ENCODE measurements at regions not wholly inside any gene's neighbourhood (a gene's known extent, or its start where the extent isn't known, plus 50 kb on each side); places are given as distances from the start of the nearest gene placed in this dataset.

DNA sequence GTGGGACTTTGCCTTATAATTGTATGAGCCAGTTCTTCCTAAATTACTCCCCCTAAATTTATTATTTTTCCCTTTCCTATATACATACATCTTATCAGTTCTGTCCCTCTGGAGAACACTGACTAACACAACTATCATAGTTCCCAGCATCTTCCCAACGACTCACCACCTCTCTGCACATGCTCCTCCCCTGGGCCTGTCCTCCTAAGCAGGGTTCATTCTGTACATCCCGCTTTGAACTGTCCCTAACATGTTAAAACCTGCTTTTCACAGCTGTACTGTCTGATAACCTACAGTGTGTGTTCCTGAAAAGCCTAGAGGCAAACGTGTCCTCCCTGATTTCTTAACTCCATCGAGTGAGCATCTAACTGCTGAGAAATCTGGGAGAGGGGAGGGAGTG, 141.7 kb downstream of the EFNB2 start:
- H4K20me1 ChIP-seq (ENCODE audit: control insufficient read depth, extremely low read depth, insufficient read depth, low read length) = no peaks in the 10 kb centered on the region
- H3K4me1 ChIP-seq (ENCODE audit: control insufficient read depth, extremely low read depth, insufficient read depth, low read length) = no peaks in the 10 kb centered on the region
- H3K27me3 ChIP-seq (ENCODE audit: control insufficient read depth, insufficient read depth, low read length) = no peaks in the 10 kb centered on the region
- H3K27ac ChIP-seq (ENCODE audit: insufficient read depth, low read length) = no peak overlapping the region
- H3K79me2 ChIP-seq (ENCODE audit: control insufficient read depth, insufficient read depth, low read length) = no peaks in the 10 kb centered on the region
- DNase-seq (ENCODE audit: low read depth in 2 of 2) = no peak
- no peak overlapping the region for H2AFZ ChIP-seq (ENCODE audit: low read length)
- no peaks in the 10 kb centered on the region for H3K36me3 ChIP-seq (ENCODE audit: control insufficient read depth, insufficient read depth, low read length)
- no peak overlapping the region for H3K4me3 ChIP-seq (replicated peaks in 1 of 4; ENCODE audit: control extremely low read depth in 1 of 4, insufficient read depth in 1 of 4, low read depth in 3 of 4, low read length in 4 of 4)
- H3K4me2 ChIP-seq (ENCODE audit: extremely low read depth, insufficient read depth, low read length) = no peak overlapping the region
- no peak overlapping the region for H3K9ac ChIP-seq (ENCODE audit: insufficient read depth, low read length)
- TF ChIP-seq EZH2 (IDR thresholded peaks at IDR 0.05; ENCODE audit: low read length, missing control alignments) = no peak
- no peak for TF ChIP-seq CTCF (conservative IDR thresholded peaks at IDR 0.05 in 1 of 2, IDR thresholded peaks at IDR 0.05 in 1 of 2; ENCODE audit: low read depth in 1 of 2, low read length in 2 of 2)
- H3K9me3 ChIP-seq (ENCODE audit: control insufficient read depth, insufficient read depth, low read depth, low read length) = no peaks in the 10 kb centered on the region

DNA sequence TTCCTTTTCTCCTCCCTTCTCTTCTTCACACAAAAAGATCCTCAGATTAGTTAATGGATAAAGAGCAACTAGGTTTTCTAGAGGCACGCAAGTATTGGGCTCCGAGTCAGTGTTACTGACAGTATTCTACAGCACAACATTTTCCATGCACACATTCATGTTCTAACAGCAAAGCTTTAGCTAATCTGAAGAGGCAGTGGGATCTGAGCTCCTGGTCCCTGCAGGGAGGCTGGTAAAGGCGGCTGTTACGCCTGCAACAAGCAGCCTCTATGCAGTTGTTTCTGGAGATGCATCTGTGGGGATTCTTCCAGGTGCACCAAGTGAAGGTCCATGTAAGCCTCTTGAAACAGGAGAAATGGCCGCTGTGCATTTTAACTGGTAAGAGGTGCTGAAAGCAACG, 143.8 kb downstream of the EFNB2 start:
- no peak overlapping the region for H3K9ac ChIP-seq (ENCODE audit: insufficient read depth, low read length)
- no peak overlapping the region for H3K27ac ChIP-seq (ENCODE audit: insufficient read depth, low read length)
- H3K36me3 ChIP-seq (ENCODE audit: control insufficient read depth, insufficient read depth, low read length) = no peaks in the 10 kb centered on the region
- no peaks in the 10 kb centered on the region for H3K79me2 ChIP-seq (ENCODE audit: control insufficient read depth, insufficient read depth, low read length)
- DNase-seq (ENCODE audit: low read depth in 2 of 2) = no peak
- no peaks in the 10 kb centered on the region for H3K4me1 ChIP-seq (ENCODE audit: control insufficient read depth, extremely low read depth, insufficient read depth, low read length)
- no peaks in the 10 kb centered on the region for H3K27me3 ChIP-seq (ENCODE audit: control insufficient read depth, insufficient read depth, low read length)
- no peak overlapping the region for H3K4me2 ChIP-seq (ENCODE audit: extremely low read depth, insufficient read depth, low read length)
- no peaks in the 10 kb centered on the region for H4K20me1 ChIP-seq (ENCODE audit: control insufficient read depth, extremely low read depth, insufficient read depth, low read length)
- no peaks in the 10 kb centered on the region for H3K9me3 ChIP-seq (ENCODE audit: control insufficient read depth, insufficient read depth, low read depth, low read length)
- no peak overlapping the region for H3K4me3 ChIP-seq (replicated peaks in 1 of 4; ENCODE audit: control extremely low read depth in 1 of 4, insufficient read depth in 1 of 4, low read depth in 3 of 4, low read length in 4 of 4)
- no peak for TF ChIP-seq EZH2 (IDR thresholded peaks at IDR 0.05; ENCODE audit: low read length, missing control alignments)
- TF ChIP-seq CTCF (conservative IDR thresholded peaks at IDR 0.05 in 1 of 2, IDR thresholded peaks at IDR 0.05 in 1 of 2; ENCODE audit: low read depth in 1 of 2, low read length in 2 of 2) = no peak
- H2AFZ ChIP-seq (ENCODE audit: low read length) = no peak overlapping the region

DNA sequence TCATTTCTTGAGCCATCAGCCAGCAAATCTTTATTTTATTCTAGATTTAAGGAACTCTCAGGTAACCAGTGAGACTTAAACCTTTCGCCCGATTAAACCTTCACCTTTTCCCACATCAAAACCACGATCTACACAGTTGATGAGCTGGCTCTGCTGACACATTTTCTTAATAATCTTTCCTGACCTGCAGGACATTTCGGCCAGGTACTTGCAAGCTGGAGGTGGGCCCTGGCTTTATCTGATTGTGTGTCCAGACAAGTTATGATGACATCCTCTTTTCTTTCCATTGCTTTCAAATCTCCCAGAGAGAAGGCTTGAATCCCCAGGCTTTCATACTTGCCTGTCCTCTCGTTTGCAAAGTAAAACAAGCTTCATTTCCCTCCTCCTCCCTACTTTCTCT, 144.2 kb downstream of the EFNB2 start:
- Histone ChIP-seq H3K9me3 (ENCODE audit: control insufficient read depth, insufficient read depth, low read depth, low read length) (no peaks in the 10 kb centered on the region), H3K79me2 (ENCODE audit: control insufficient read depth, insufficient read depth, low read length) (no peaks in the 10 kb centered on the region), H3K4me1 (ENCODE audit: control insufficient read depth, extremely low read depth, insufficient read depth, low read length) (no peaks in the 10 kb centered on the region), H3K36me3 (ENCODE audit: control insufficient read depth, insufficient read depth, low read length) (no peaks in the 10 kb centered on the region), H3K9ac (ENCODE audit: insufficient read depth, low read length) (no peak overlapping the region), H4K20me1 (ENCODE audit: control insufficient read depth, extremely low read depth, insufficient read depth, low read length) (no peaks in the 10 kb centered on the region), H3K4me2 (ENCODE audit: extremely low read depth, insufficient read depth, low read length) (no peak overlapping the region), H3K27me3 (ENCODE audit: control insufficient read depth, insufficient read depth, low read length) (no peaks in the 10 kb centered on the region), H3K4me3 (replicated peaks in 1 of 4; ENCODE audit: control extremely low read depth in 1 of 4, insufficient read depth in 1 of 4, low read depth in 3 of 4, low read length in 4 of 4) (no peak overlapping the region), H3K27ac (ENCODE audit: insufficient read depth, low read length) (no peak overlapping the region), H2AFZ (ENCODE audit: low read length) (no peak overlapping the region)
- no peak for DNase-seq (ENCODE audit: low read depth in 2 of 2)
- TF ChIP-seq EZH2 (IDR thresholded peaks at IDR 0.05; ENCODE audit: low read length, missing control alignments) (no peak), CTCF (conservative IDR thresholded peaks at IDR 0.05 in 1 of 2, IDR thresholded peaks at IDR 0.05 in 1 of 2; ENCODE audit: low read depth in 1 of 2, low read length in 2 of 2) (no peak)
